ENCODE measurements at regions not wholly inside any gene's neighbourhood (a gene's known extent, or its start where the extent isn't known, plus 50 kb on each side); places are given as distances from the start of the nearest gene placed in this dataset.

GRCh38 chr20:19108155-19108554 lies 104.3 kb upstream of the SLC24A3 start:
- Mint-ChIP-seq H3K4me3 (no peak overlapping the region), H3K4me1 (ENCODE audit: low read depth) (no peaks in the 10 kb centered on the region)

GRCh38 chr20:19110285-19110684 lies 102.2 kb upstream of the SLC24A3 start:
- Mint-ChIP-seq H3K9me3 (no peaks in the 10 kb centered on the region), H3K4me3 (no peak overlapping the region), H3K36me3 (ENCODE audit: insufficient read depth) (no peaks in the 10 kb centered on the region), H3K4me1 (ENCODE audit: low read depth) (no peaks in the 10 kb centered on the region), H3K27me3 (ENCODE audit: low read depth) (no peaks in the 10 kb centered on the region)
- no peak for DNase-seq
- ATAC-seq: no peak

More at GRCh38 chr20:19108155-19108554, 104.3 kb upstream of the SLC24A3 start:
- DNase-seq (no peak), ATAC-seq (no peak)
- no peaks in the 10 kb centered on the region for H3K9me3 Mint-ChIP-seq
- H3K27me3 Mint-ChIP-seq (ENCODE audit: low read depth): no peaks in the 10 kb centered on the region
- H3K36me3 Mint-ChIP-seq (ENCODE audit: insufficient read depth): no peaks in the 10 kb centered on the region

GRCh38 chr20:19110881-19111460 lies 101.5 kb upstream of the SLC24A3 start:
- no peak for DNase-seq
- ATAC-seq: no peak
- H3K36me3 Mint-ChIP-seq (ENCODE audit: insufficient read depth): no peaks in the 10 kb centered on the region
- H3K4me1 Mint-ChIP-seq (ENCODE audit: low read depth): no peaks in the 10 kb centered on the region
- no peak overlapping the region for H3K4me3 Mint-ChIP-seq
- no peaks in the 10 kb centered on the region for H3K27me3 Mint-ChIP-seq (ENCODE audit: low read depth)
- H3K9me3 Mint-ChIP-seq: no peaks in the 10 kb centered on the region

GRCh38 chr20:19112828-19113227 lies 99.6 kb upstream of the SLC24A3 start:
- no peaks in the 10 kb centered on the region for H3K4me1 Mint-ChIP-seq (ENCODE audit: low read depth)
- DNase-seq: no peak

GRCh38 chr20:19113343-19113930 lies 99.0 kb upstream of the SLC24A3 start:
- no peaks in the 10 kb centered on the region for H3K4me1 Mint-ChIP-seq (ENCODE audit: low read depth)
- ATAC-seq: no peak
- H3K36me3 Mint-ChIP-seq (ENCODE audit: insufficient read depth): no peaks in the 10 kb centered on the region
- H3K4me3 Mint-ChIP-seq: no peak overlapping the region
- H3K9me3 Mint-ChIP-seq: no peaks in the 10 kb centered on the region
- H3K27me3 Mint-ChIP-seq (ENCODE audit: low read depth): no peaks in the 10 kb centered on the region
- no peak for DNase-seq

More at GRCh38 chr20:19112828-19113227, 99.6 kb upstream of the SLC24A3 start:
- H3K4me3 Mint-ChIP-seq: no peak overlapping the region
- no peaks in the 10 kb centered on the region for H3K27me3 Mint-ChIP-seq (ENCODE audit: low read depth)
- H3K36me3 Mint-ChIP-seq (ENCODE audit: insufficient read depth): no peaks in the 10 kb centered on the region
- no peak for ATAC-seq
- H3K9me3 Mint-ChIP-seq: no peaks in the 10 kb centered on the region

- no peak for DNase-seq
- H3K9me3 Mint-ChIP-seq: no peaks in the 10 kb centered on the region
- H3K4me3 Mint-ChIP-seq: no peak overlapping the region
- H3K4me1 Mint-ChIP-seq (ENCODE audit: low read depth): no peaks in the 10 kb centered on the region
- H3K27me3 Mint-ChIP-seq (ENCODE audit: low read depth): no peaks in the 10 kb centered on the region
- no peaks in the 10 kb centered on the region for H3K36me3 Mint-ChIP-seq (ENCODE audit: insufficient read depth)
- no peak for ATAC-seq
Observed at GRCh38 chr20:19114410-19114809, 98.0 kb upstream of the SLC24A3 start.

- Mint-ChIP-seq H3K4me1 (ENCODE audit: low read depth) (no peaks in the 10 kb centered on the region), H3K36me3 (ENCODE audit: insufficient read depth) (no peaks in the 10 kb centered on the region)
- no peak for ATAC-seq
Observed at GRCh38 chr20:19115581-19115980, 96.9 kb upstream of the SLC24A3 start.

GRCh38 chr20:19120011-19120410 lies 92.4 kb upstream of the SLC24A3 start:
- Mint-ChIP-seq H3K4me3 (no peak overlapping the region), H3K27me3 (ENCODE audit: low read depth) (no peaks in the 10 kb centered on the region), H3K36me3 (ENCODE audit: insufficient read depth) (no peaks in the 10 kb centered on the region), H3K4me1 (ENCODE audit: low read depth) (no peaks in the 10 kb centered on the region), H3K9me3 (no peaks in the 10 kb centered on the region)
- no peak for ATAC-seq
- DNase-seq: no peak

More at GRCh38 chr20:19115581-19115980, 96.9 kb upstream of the SLC24A3 start:
- Mint-ChIP-seq H3K4me3 (no peak overlapping the region), H3K9me3 (no peaks in the 10 kb centered on the region), H3K27me3 (ENCODE audit: low read depth) (no peaks in the 10 kb centered on the region)
- DNase-seq: no peak

GRCh38 chr20:19120569-19120968 lies 91.9 kb upstream of the SLC24A3 start:
- ATAC-seq (no peak), DNase-seq (no peak)
- Mint-ChIP-seq H3K9me3 (no peaks in the 10 kb centered on the region), H3K36me3 (ENCODE audit: insufficient read depth) (no peaks in the 10 kb centered on the region), H3K4me3 (no peak overlapping the region), H3K27me3 (ENCODE audit: low read depth) (no peaks in the 10 kb centered on the region), H3K4me1 (ENCODE audit: low read depth) (no peaks in the 10 kb centered on the region)

- H3K4me1 Mint-ChIP-seq (ENCODE audit: low read depth): no peaks in the 10 kb centered on the region
- no peak for DNase-seq
- H3K9me3 Mint-ChIP-seq: no peaks in the 10 kb centered on the region
- H3K36me3 Mint-ChIP-seq (ENCODE audit: insufficient read depth): no peaks in the 10 kb centered on the region
- no peaks in the 10 kb centered on the region for H3K27me3 Mint-ChIP-seq (ENCODE audit: low read depth)
- ATAC-seq: no peak
- no peak overlapping the region for H3K4me3 Mint-ChIP-seq
Observed at GRCh38 chr20:19121463-19121862, 91.0 kb upstream of the SLC24A3 start.

- Mint-ChIP-seq H3K27me3 (ENCODE audit: low read depth) (no peaks in the 10 kb centered on the region), H3K9me3 (no peaks in the 10 kb centered on the region), H3K4me3 (no peak overlapping the region), H3K36me3 (ENCODE audit: insufficient read depth) (no peaks in the 10 kb centered on the region), H3K4me1 (ENCODE audit: low read depth) (no peaks in the 10 kb centered on the region)
- DNase-seq: no peak
- no peak for ATAC-seq
Observed at GRCh38 chr20:19121916-19122315, 90.5 kb upstream of the SLC24A3 start.

GRCh38 chr20:19122395-19122794 lies 90.0 kb upstream of the SLC24A3 start:
- ATAC-seq (no peak), DNase-seq (no peak)
- no peaks in the 10 kb centered on the region for H3K9me3 Mint-ChIP-seq
- no peaks in the 10 kb centered on the region for H3K36me3 Mint-ChIP-seq (ENCODE audit: insufficient read depth)
- no peaks in the 10 kb centered on the region for H3K27me3 Mint-ChIP-seq (ENCODE audit: low read depth)
- no peaks in the 10 kb centered on the region for H3K4me1 Mint-ChIP-seq (ENCODE audit: low read depth)
- H3K4me3 Mint-ChIP-seq: no peak overlapping the region

- DNase-seq: no peak
- Mint-ChIP-seq H3K9me3 (no peaks in the 10 kb centered on the region), H3K27me3 (ENCODE audit: low read depth) (no peaks in the 10 kb centered on the region), H3K36me3 (ENCODE audit: insufficient read depth) (no peaks in the 10 kb centered on the region), H3K4me1 (ENCODE audit: low read depth) (no peaks in the 10 kb centered on the region), H3K4me3 (no peak overlapping the region)
- no peak for ATAC-seq
Observed at GRCh38 chr20:19125508-19125907, 86.9 kb upstream of the SLC24A3 start.

- no peaks in the 10 kb centered on the region for H3K36me3 Mint-ChIP-seq (ENCODE audit: insufficient read depth)
- H3K4me1 Mint-ChIP-seq (ENCODE audit: low read depth): no peaks in the 10 kb centered on the region
- H3K4me3 Mint-ChIP-seq: no peak overlapping the region
- DNase-seq (no peak), ATAC-seq (no peak)
- H3K27me3 Mint-ChIP-seq (ENCODE audit: low read depth): no peaks in the 10 kb centered on the region
- no peaks in the 10 kb centered on the region for H3K9me3 Mint-ChIP-seq
Observed at GRCh38 chr20:19129306-19129705, 83.1 kb upstream of the SLC24A3 start.

- H3K36me3 Mint-ChIP-seq (ENCODE audit: insufficient read depth): no peaks in the 10 kb centered on the region
- no peak for ATAC-seq
Observed at GRCh38 chr20:19129976-19130612, 82.3 kb upstream of the SLC24A3 start.

More at GRCh38 chr20:19129976-19130612, 82.3 kb upstream of the SLC24A3 start:
- DNase-seq: no peak
- H3K4me1 Mint-ChIP-seq (ENCODE audit: low read depth): no peaks in the 10 kb centered on the region
- H3K4me3 Mint-ChIP-seq: no peak overlapping the region
- H3K27me3 Mint-ChIP-seq (ENCODE audit: low read depth): no peaks in the 10 kb centered on the region
- no peaks in the 10 kb centered on the region for H3K9me3 Mint-ChIP-seq

All from activated T-cell treated with anti-CD3 and anti-CD28 coated beads, Interleukin-2, amount 50 U/mL, for 4 hours (primary cell).